ENCODE measurements at regions not wholly inside any gene's neighbourhood (a gene's known extent, or its start where the extent isn't known, plus 50 kb on each side); places are given as distances from the start of the nearest gene placed in this dataset.

DNA sequence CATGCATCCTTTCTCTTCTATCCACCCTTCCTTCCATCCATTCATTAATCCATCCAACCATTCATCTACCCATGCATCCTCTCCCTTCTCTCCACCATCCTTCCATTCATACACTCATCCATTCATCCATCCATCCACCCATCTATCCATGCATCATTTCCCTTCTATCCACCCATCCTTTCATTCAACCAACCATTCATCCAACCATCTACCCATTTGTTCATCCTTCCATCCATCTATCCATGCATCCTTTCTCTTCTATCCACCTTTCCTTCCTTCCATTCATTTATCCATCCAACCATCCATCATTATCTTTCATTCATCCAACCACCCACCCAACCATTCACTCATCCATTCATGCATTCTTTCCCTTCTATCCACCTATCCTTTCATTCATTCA, 188.4 kb downstream of the NPHP4 start:
- ATAC-seq (no peak), DNase-seq (no peak)
- H3K36me3 Mint-ChIP-seq (ENCODE audit: low read depth): no peaks in the 10 kb centered on the region
- no peaks in the 10 kb centered on the region for H3K9me3 Mint-ChIP-seq
- CTCF ChIA-PET: no interaction called here
- H3K27me3 Mint-ChIP-seq: no peaks in the 10 kb centered on the region
- intact Hi-C loops (cut with micrococcal nuclease): no loop called here
- POLR2A ChIA-PET: no interaction called here
- H3K4me3 Mint-ChIP-seq: no peak overlapping the region
- H3K27ac Mint-ChIP-seq: no peak overlapping the region
- TF ChIP-seq, protein P1, sequence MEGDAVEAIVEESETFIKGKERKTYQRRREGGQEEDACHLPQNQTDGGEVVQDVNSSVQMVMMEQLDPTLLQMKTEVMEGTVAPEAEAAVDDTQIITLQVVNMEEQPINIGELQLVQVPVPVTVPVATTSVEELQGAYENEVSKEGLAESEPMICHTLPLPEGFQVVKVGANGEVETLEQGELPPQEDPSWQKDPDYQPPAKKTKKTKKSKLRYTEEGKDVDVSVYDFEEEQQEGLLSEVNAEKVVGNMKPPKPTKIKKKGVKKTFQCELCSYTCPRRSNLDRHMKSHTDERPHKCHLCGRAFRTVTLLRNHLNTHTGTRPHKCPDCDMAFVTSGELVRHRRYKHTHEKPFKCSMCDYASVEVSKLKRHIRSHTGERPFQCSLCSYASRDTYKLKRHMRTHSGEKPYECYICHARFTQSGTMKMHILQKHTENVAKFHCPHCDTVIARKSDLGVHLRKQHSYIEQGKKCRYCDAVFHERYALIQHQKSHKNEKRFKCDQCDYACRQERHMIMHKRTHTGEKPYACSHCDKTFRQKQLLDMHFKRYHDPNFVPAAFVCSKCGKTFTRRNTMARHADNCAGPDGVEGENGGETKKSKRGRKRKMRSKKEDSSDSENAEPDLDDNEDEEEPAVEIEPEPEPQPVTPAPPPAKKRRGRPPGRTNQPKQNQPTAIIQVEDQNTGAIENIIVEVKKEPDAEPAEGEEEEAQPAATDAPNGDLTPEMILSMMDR (IDR thresholded peaks at IDR 0.05): no peak
- H3K4me1 Mint-ChIP-seq (ENCODE audit: low read depth): no peaks in the 10 kb centered on the region

DNA sequence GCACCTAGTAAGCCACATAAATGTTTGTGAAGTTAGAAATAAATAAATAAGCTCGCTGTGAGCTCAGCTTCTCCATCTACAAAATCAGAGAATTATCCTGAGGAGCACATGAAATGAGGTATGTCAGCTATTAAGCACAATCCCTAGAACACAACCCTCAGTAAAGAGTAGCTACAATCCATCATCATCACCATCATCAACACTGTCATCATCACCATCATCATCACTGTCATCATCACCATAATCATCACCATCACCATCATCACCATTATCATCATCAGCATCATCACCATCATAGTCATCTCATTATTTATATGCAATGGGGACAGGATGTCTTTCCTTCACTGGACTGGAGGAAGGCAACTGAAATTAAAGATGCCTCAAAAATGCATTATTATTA, 189.6 kb downstream of the NPHP4 start:
- intact Hi-C loops (cut with micrococcal nuclease): no loop called here
- ATAC-seq (no peak), DNase-seq (no peak)
- POLR2A ChIA-PET: no interaction called here
- CTCF ChIA-PET: no interaction called here
- Mint-ChIP-seq H3K27me3 (no peaks in the 10 kb centered on the region), H3K4me1 (ENCODE audit: low read depth) (no peaks in the 10 kb centered on the region), H3K4me3 (no peak overlapping the region), H3K36me3 (ENCODE audit: low read depth) (no peaks in the 10 kb centered on the region), H3K27ac (no peak overlapping the region), H3K9me3 (no peaks in the 10 kb centered on the region)
- TF ChIP-seq, protein P1 (IDR thresholded peaks at IDR 0.05): no peak

DNA sequence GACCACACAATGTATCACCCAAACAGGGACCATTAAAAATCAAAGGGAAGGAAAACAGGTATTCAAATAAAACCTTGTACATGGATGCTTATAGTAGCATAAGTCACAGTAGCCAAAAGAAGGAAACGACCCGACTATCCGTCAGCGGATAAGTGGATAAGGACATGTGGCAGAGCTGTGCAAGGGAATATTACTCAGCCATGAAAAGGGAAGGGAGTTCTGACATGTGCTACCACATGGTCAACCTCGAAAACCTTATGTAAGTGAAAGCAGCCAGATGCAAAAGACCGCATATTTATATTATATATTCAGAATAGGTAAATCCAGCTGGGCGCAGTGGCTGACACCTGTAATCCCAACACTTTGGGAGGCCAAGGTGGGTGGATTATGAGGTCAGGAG, 193.3 kb downstream of the NPHP4 start:
- no peak for ATAC-seq
- ChIA-PET CTCF (no interaction called here), POLR2A (no interaction called here)
- no peaks in the 10 kb centered on the region for H3K36me3 Mint-ChIP-seq (ENCODE audit: low read depth)
- no peaks in the 10 kb centered on the region for H3K9me3 Mint-ChIP-seq
- TF ChIP-seq, protein P1 (IDR thresholded peaks at IDR 0.05): no peak
- H3K27me3 Mint-ChIP-seq: peaks cover 2% of the 10 kb centered on the region
- no peak overlapping the region for H3K27ac Mint-ChIP-seq
- intact Hi-C loops (cut with micrococcal nuclease): no loop called here
- no peak overlapping the region for H3K4me3 Mint-ChIP-seq
- H3K4me1 Mint-ChIP-seq (ENCODE audit: low read depth): no peaks in the 10 kb centered on the region
- DNase-seq: no peak

DNA sequence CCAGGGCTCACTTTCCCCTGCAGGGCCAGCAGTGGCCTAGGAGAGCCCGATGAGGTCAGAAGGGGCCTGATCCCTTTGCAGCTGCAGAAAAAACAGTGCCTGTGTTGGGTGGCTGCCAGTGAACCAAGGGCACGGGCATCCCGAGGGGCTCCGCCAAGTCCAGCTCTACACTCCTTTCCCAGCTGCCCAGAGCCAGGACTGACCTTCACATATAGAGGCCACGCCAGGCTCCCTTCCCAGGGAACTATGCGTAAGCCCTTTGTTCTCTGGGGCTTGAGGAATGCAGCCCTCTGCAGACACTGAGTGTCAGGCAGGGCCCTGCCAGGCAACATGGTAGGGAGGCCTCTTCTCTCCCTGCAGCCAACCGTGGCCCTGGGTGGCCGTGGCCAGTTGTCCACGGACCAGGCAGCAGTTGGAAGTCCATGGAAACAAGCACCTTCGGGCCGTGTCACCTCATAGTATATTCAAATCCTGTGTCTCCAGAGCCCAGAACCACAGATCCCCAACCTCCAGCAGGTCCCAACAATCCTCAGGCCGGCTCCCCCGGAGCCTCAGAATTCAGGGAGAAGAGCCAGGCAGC, 194.0 kb downstream of the NPHP4 start:
- Mint-ChIP-seq H3K36me3 (ENCODE audit: low read depth) (no peaks in the 10 kb centered on the region), H3K9me3 (no peaks in the 10 kb centered on the region), H3K27me3 (peaks cover 2% of the 10 kb centered on the region), H3K27ac (no peak overlapping the region), H3K4me3 (no peak overlapping the region), H3K4me1 (ENCODE audit: low read depth) (no peaks in the 10 kb centered on the region)
- POLR2A ChIA-PET: no interaction called here
- intact Hi-C loops (cut with micrococcal nuclease): no loop called here
- CTCF ChIA-PET: no interaction called here
- DNase-seq: no peak
- no peak for ATAC-seq
- TF ChIP-seq, protein P1 (IDR thresholded peaks at IDR 0.05): no peak

DNA sequence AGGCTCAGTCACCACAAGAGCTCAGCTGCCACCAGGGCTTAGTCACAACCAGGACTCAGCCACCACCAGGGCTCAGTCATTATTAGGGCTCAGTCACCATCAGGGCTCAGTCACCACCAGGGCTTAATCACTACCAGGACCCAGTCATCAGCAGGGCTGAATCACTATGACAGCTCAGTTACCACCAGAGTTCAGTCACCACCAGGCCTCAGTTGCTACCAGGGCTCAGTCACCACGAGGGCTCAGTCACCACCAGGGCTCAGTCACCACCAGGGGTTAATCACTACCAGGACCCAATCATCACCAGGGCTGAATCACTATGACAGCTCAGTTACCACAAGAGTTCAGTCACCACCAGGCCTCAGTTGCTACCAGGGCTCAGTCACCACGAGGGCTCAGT, 196.2 kb downstream of the NPHP4 start:
- TF ChIP-seq, protein P1 (IDR thresholded peaks at IDR 0.05): no peak
- Mint-ChIP-seq H3K4me1 (ENCODE audit: low read depth) (no peaks in the 10 kb centered on the region), H3K27me3 (peaks cover 2% of the 10 kb centered on the region), H3K27ac (no peak overlapping the region), H3K4me3 (no peak overlapping the region), H3K36me3 (ENCODE audit: low read depth) (no peaks in the 10 kb centered on the region), H3K9me3 (no peaks in the 10 kb centered on the region)
- intact Hi-C loops (cut with micrococcal nuclease): no loop called here
- ChIA-PET POLR2A (interaction anchor here (0.7 kb wide), 1 partner anchor 290 kb away, joined by 4 read pairs; no protein-coding TSS in a partner anchor), CTCF (no interaction called here)
- DNase-seq (peak; percentile 4), ATAC-seq (peak; percentile 30)

Measured in activated CD8-positive, alpha-beta T cell treated with anti-CD3 and anti-CD28 coated beads for 36 hours (primary cell).